SU-DHL-6 (cell line): ENCODE measurements at regions not wholly inside any gene's neighbourhood (a gene's known extent, or its start where the extent isn't known, plus 50 kb on each side); places are given as distances from the start of the nearest gene placed in this dataset.

Experiments used
- H2AFZ ChIP-seq: fragments of 200-600 bp; sonication (generic); 2 replicates; pipeline ENCODE4 v1.6.1; 2014; ENCODE audit warnings: low read depth, mild to moderate bottlenecking, moderate library complexity, mixed read lengths, antibody characterized with exemption, low read length; ENCODE audit not compliant: severe bottlenecking
- H3F3A ChIP-seq: fragments of 200-600 bp; shearing (Covaris generic); 2 replicates; pipeline ENCODE4 v1.6.0; 2016; ENCODE audit warnings: antibody characterized with exemption, mild to moderate bottlenecking; ENCODE audit not compliant: insufficient read depth
- H3K27ac ChIP-seq: fragments of 200-600 bp; sonication (generic); 2 replicates; pipeline ENCODE4 v1.5.1; 2016; ENCODE audit warnings: low read depth, mild to moderate bottlenecking, low read length, moderate library complexity, mixed read lengths
- H3K27me3 ChIP-seq: fragments of 200-600 bp; sonication (generic), shearing (Covaris generic); 2 replicates; pipeline ENCODE4 v1.6.0; 2014; ENCODE audit warnings: mild to moderate bottlenecking, low read length
- H3K36me3 ChIP-seq: fragments of 200-600 bp; sonication (generic); 2 replicates; pipeline ENCODE4 v1.6.1; 2014; ENCODE audit warnings: mild to moderate bottlenecking, low read length, mixed read lengths
- H3K4me2 ChIP-seq: fragments of 300-600, 200-600 bp; shearing (Covaris generic), sonication (generic); 2 replicates; pipeline ENCODE4 v1.6.0; 2014; ENCODE audit warnings: low read length, low read depth, mild to moderate bottlenecking; ENCODE audit not compliant: poor library complexity, severe bottlenecking
- H3K4me3 ChIP-seq: fragments of 200-600 bp; sonication (generic); 2 replicates; pipeline ENCODE4 v1.5.1; 2014; ENCODE audit warnings: antibody characterized with exemption, low read length, mild to moderate bottlenecking, mixed read lengths; ENCODE audit not compliant: insufficient read depth, poor library complexity, severe bottlenecking
- H3K79me2 ChIP-seq: fragments of 200-600 bp; sonication (generic); 2 replicates; pipeline ENCODE4 v1.6.1; 2014; ENCODE audit warnings: mild to moderate bottlenecking, low read length, moderate library complexity; ENCODE audit not compliant: insufficient read depth
- H3K9ac ChIP-seq: fragments of 200-600 bp; sonication (generic); 2 replicates; pipeline ENCODE4 v1.7.0; 2014; ENCODE audit warnings: mild to moderate bottlenecking, low read length
- H3K9me2 ChIP-seq: fragments of 200-600 bp; sonication (generic); replicated peaks from 2 replicates; pipeline ENCODE4 v1.6.1; 2014; ENCODE audit warnings: low read length; ENCODE audit not compliant: insufficient read depth
- H3K9me3 ChIP-seq: fragments of 200-600 bp; sonication (generic); 2 replicates; pipeline ENCODE4 v1.6.1; 2014; ENCODE audit warnings: low read length, mixed read lengths; ENCODE audit not compliant: insufficient read depth
- H4K20me1 ChIP-seq: fragments of 200-600 bp; sonication (generic); 2 replicates; pipeline ENCODE4 v1.6.1; 2014; ENCODE audit warnings: low read depth, mild to moderate bottlenecking, antibody characterized with exemption, low read length, moderate library complexity, mixed read lengths
- CTCF ChIP-seq: fragments of 200-600 bp; sonication (generic); IDR thresholded peaks from one replicate; pipeline ENCODE4 v1.5.1; 2017; ENCODE audit warnings: antibody characterized with exemption, mild to moderate bottlenecking, low read length, moderate library complexity; ENCODE audit not compliant: insufficient read depth, poor library complexity, severe bottlenecking
- EZH2phosphoT487 ChIP-seq: fragments of 200-600 bp; sonication (generic), shearing (Covaris generic); conservative IDR thresholded peaks from 2 replicates; pipeline ENCODE4 v1.6.1; 2018; ENCODE audit warnings: mild to moderate bottlenecking, antibody characterized with exemption, low read length, moderate library complexity, mixed read lengths

GRCh38 chr9:108264093-108264492, 591.7 kb downstream of the ACTL7B start:
- Histone ChIP-seq H3K36me3 (no peaks in the 10 kb centered on the region), H3K9me3 (no peaks in the 10 kb centered on the region), H2AFZ (no peak overlapping the region), H3K4me3 (no peak overlapping the region), H3K9ac (no peak overlapping the region), H3K27me3 (no peaks in the 10 kb centered on the region), H3K9me2 (no peaks in the 10 kb centered on the region), H3F3A (no peaks in the 10 kb centered on the region), H3K27ac (no peak overlapping the region), H3K79me2 (no peaks in the 10 kb centered on the region), H3K4me2 (no peak overlapping the region), H4K20me1 (no peaks in the 10 kb centered on the region)
- TF ChIP-seq CTCF: no peak
- TF ChIP-seq EZH2phosphoT487: no peak

DNA sequence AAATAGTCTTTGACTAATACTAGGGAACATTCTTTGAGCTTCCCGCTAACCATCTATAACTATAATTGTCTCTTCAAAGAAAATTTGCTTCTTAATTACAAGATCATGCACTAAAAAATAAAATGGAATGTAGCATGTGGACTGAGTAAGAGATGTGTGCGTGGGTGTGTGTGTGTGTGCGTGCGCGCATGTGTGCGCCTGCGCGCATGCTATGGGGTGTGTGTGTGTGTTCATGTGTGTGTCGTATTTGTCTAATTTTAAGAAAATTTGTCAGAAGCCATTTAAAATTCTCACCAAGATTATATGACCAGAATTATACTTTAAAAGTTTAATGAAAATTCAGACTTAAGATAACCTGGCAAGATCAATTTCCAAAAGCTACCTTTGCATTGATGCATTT, 593.0 kb downstream of the ACTL7B start:
- TF ChIP-seq CTCF (no peak), EZH2phosphoT487 (no peak)
- no peak overlapping the region for H3K4me2 ChIP-seq
- no peak overlapping the region for H3K27ac ChIP-seq
- no peak overlapping the region for H2AFZ ChIP-seq
- no peaks in the 10 kb centered on the region for H3K27me3 ChIP-seq
- no peaks in the 10 kb centered on the region for H3K9me2 ChIP-seq
- H3K9me3 ChIP-seq: no peaks in the 10 kb centered on the region
- no peak overlapping the region for H3K4me3 ChIP-seq
- no peaks in the 10 kb centered on the region for H4K20me1 ChIP-seq
- no peaks in the 10 kb centered on the region for H3K79me2 ChIP-seq
- H3K36me3 ChIP-seq: no peaks in the 10 kb centered on the region
- no peaks in the 10 kb centered on the region for H3F3A ChIP-seq
- no peak overlapping the region for H3K9ac ChIP-seq

GRCh38 chr9:108259917-108260675, 595.7 kb downstream of the ACTL7B start:
- Histone ChIP-seq H3K79me2 (no peaks in the 10 kb centered on the region), H4K20me1 (no peaks in the 10 kb centered on the region), H2AFZ (no peak overlapping the region), H3K9me2 (no peaks in the 10 kb centered on the region), H3K4me3 (no peak overlapping the region), H3K27ac (no peak overlapping the region), H3K27me3 (no peaks in the 10 kb centered on the region), H3K9me3 (no peaks in the 10 kb centered on the region), H3K4me2 (no peak overlapping the region), H3K9ac (no peak overlapping the region), H3K36me3 (no peaks in the 10 kb centered on the region), H3F3A (no peaks in the 10 kb centered on the region)
- no peak for TF ChIP-seq CTCF
- TF ChIP-seq EZH2phosphoT487: no peak
